GM21447 (cell line): ENCODE measurements at regions not wholly inside any gene's neighbourhood (a gene's known extent, or its start where the extent isn't known, plus 50 kb on each side); places are given as distances from the start of the nearest gene placed in this dataset.
"Not testable (repeated sequence)": the region's sequence is repeated elsewhere in the genome, so short reads cannot be mapped to it uniquely, and the experiment has no call there.

ENCODE experiments used
- ATAC-seq: cut with Tn5 transposase; IDR thresholded peaks from one replicate; pipeline ENCODE4 v1.9.1; 2021; ENCODE audit not compliant: unreplicated experiment

- ATAC-seq, result no peak
These were observed 1893.9 kb downstream of the PCDH9 start for GRCh38 chr13:65336087-65336749.

- ATAC-seq, result no peak
These were observed 1899.4 kb downstream of the PCDH9 start for GRCh38 chr13:65330691-65331090.

GRCh38 chr13:65330287-65330686, 1899.8 kb downstream of the PCDH9 start:
- no peak for ATAC-seq

- ATAC-seq, result not testable (repeated sequence)
These were observed 1906.9 kb downstream of the PCDH9 start for GRCh38 chr13:65323192-65323591.

- ATAC-seq, result not testable (repeated sequence)
These were observed 1908.7 kb downstream of the PCDH9 start for GRCh38 chr13:65321423-65321822.

- ATAC-seq, result no peak
These were observed 1916.1 kb downstream of the PCDH9 start for GRCh38 chr13:65314008-65314407.

- ATAC-seq, result no peak
These were observed 1919.3 kb downstream of the PCDH9 start for GRCh38 chr13:65310663-65311328.

GRCh38 chr13:65309906-65310305, 1920.2 kb downstream of the PCDH9 start:
- ATAC-seq, result no peak

- ATAC-seq, result not testable (repeated sequence)
These were observed 1921.4 kb downstream of the PCDH9 start for GRCh38 chr13:65308729-65309128.

GRCh38 chr13:65307056-65307455, 1923.1 kb downstream of the PCDH9 start:
- no peak for ATAC-seq

GRCh38 chr13:65302691-65303090, 1927.4 kb downstream of the PCDH9 start:
- no peak for ATAC-seq

GRCh38 chr13:65301506-65301905, 1928.6 kb downstream of the PCDH9 start:
- no peak for ATAC-seq

- ATAC-seq, result no peak
These were observed 1929.9 kb downstream of the PCDH9 start for GRCh38 chr13:65300220-65300619.

- ATAC-seq, result no peak
These were observed 1936.5 kb downstream of the PCDH9 start for GRCh38 chr13:65293530-65294198.

- ATAC-seq, result no peak
These were observed 1937.6 kb downstream of the PCDH9 start for GRCh38 chr13:65292488-65292901.

- no peak for ATAC-seq
These were observed 1942.7 kb downstream of the PCDH9 start for GRCh38 chr13:65287405-65287804.

- no peak for ATAC-seq
These were observed 1954.1 kb downstream of the PCDH9 start for GRCh38 chr13:65275838-65276630.

GRCh38 chr13:65275108-65275507, 1955.0 kb downstream of the PCDH9 start:
- no peak for ATAC-seq

GRCh38 chr13:65273811-65274420, 1956.2 kb downstream of the PCDH9 start:
- ATAC-seq, result not testable (repeated sequence)

GRCh38 chr13:65268009-65268408, 1962.1 kb downstream of the PCDH9 start:
- ATAC-seq, result no peak

GRCh38 chr13:65265988-65266387, 1964.1 kb downstream of the PCDH9 start:
- ATAC-seq, result no peak
